Astrocyte (in vitro differentiated cells and primary cell): ENCODE measurements at regions not wholly inside any gene's neighbourhood (a gene's known extent, or its start where the extent isn't known, plus 50 kb on each side); places are given as distances from the start of the nearest gene placed in this dataset.

Experiments
- DNase-seq: peaks from one replicate; pipeline ENCODE4 v3.0.0-alpha.2; 2010; ENCODE audit warnings: low read depth
- FAIRE-seq: peaks from 2 replicates; lab custom pipeline; 2011; peaks lifted over from hg19 to GRCh38; lab: Jason Lieb, UNC
- H2AFZ ChIP-seq: 2 replicates; pipeline ENCODE4 v1.6.0; 2012; ENCODE audit warnings: low read depth, low read length, inconsistent platforms
- H3K27ac ChIP-seq: 2 replicates; pipeline ENCODE4 v1.5.1; 2011; ENCODE audit warnings: low read depth, low read length, inconsistent platforms
- H3K27me3 ChIP-seq: 2 replicates; pipeline ENCODE4 v1.6.0; 2011; ENCODE audit warnings: low read length, inconsistent platforms; ENCODE audit not compliant: insufficient read depth
- H3K36me3 ChIP-seq: 2 replicates; pipeline ENCODE4 v1.5.1; 2011; ENCODE audit warnings: low read length, inconsistent platforms; ENCODE audit not compliant: insufficient read depth
- H3K4me1 ChIP-seq: 2 replicates; pipeline ENCODE4 v1.5.1; 2011; ENCODE audit warnings: low read length, inconsistent platforms; ENCODE audit not compliant: insufficient read depth
- H3K4me2 ChIP-seq: 2 replicates; pipeline ENCODE4 v1.6.0; 2012; ENCODE audit warnings: low read length, inconsistent platforms
- H3K4me3 ChIP-seq: 2 replicates; pipeline ENCODE4 v1.5.1; 2011; ENCODE audit warnings: low read depth, mild to moderate bottlenecking, low read length, inconsistent platforms; ENCODE audit not compliant: insufficient read depth
- H3K79me2 ChIP-seq: 2 replicates; pipeline ENCODE4 v1.6.0; 2012; ENCODE audit warnings: mild to moderate bottlenecking, low read length, inconsistent platforms; ENCODE audit not compliant: insufficient read depth
- H3K9ac ChIP-seq: 2 replicates; pipeline ENCODE4 v1.6.0; 2012; ENCODE audit warnings: mild to moderate bottlenecking, low read length, inconsistent platforms
- H3K9me3 ChIP-seq: 2 replicates; pipeline ENCODE4 v1.5.1; 2012; ENCODE audit warnings: low read depth, mild to moderate bottlenecking, low read length, inconsistent platforms; ENCODE audit not compliant: insufficient read depth
- H4K20me1 ChIP-seq: 2 replicates; pipeline ENCODE4 v1.6.0; 2012; ENCODE audit warnings: low read length, inconsistent platforms; ENCODE audit not compliant: insufficient read depth
- H3K27ac Mint-ChIP-seq: one replicate; pipeline ENCODE4 v1.8.0; 2021; ENCODE audit warnings: mild to moderate bottlenecking, mixed read lengths; ENCODE audit not compliant: unreplicated experiment
- H3K27me3 Mint-ChIP-seq: one replicate; pipeline ENCODE4 v1.8.0; 2021; ENCODE audit warnings: low read depth, mixed read lengths; ENCODE audit not compliant: unreplicated experiment
- H3K36me3 Mint-ChIP-seq: one replicate; pipeline ENCODE4 v1.8.0; 2021; ENCODE audit warnings: low read depth, mixed read lengths; ENCODE audit not compliant: unreplicated experiment
- H3K4me1 Mint-ChIP-seq: one replicate; pipeline ENCODE4 v1.8.0; 2021; ENCODE audit warnings: low read depth, mixed read lengths; ENCODE audit not compliant: unreplicated experiment
- H3K4me3 Mint-ChIP-seq: one replicate; pipeline ENCODE4 v1.8.0; 2021; ENCODE audit warnings: mild to moderate bottlenecking, moderate library complexity, mixed read lengths; ENCODE audit not compliant: unreplicated experiment
- H3K9me3 Mint-ChIP-seq: one replicate; pipeline ENCODE4 v1.8.0; 2021; ENCODE audit warnings: mild to moderate bottlenecking, mixed read lengths; ENCODE audit not compliant: unreplicated experiment
- CTCF ChIP-seq: IDR thresholded peaks from 2 replicates; pipeline ENCODE4 v1.5.1; 2011; ENCODE audit warnings: low read depth, mild to moderate bottlenecking, inconsistent platforms, low read length, moderate library complexity; ENCODE audit not compliant: insufficient read depth
- EZH2 ChIP-seq: IDR thresholded peaks from 2 replicates; pipeline ENCODE4 v1.6.1; 2012; ENCODE audit warnings: mild to moderate bottlenecking, low read length, inconsistent platforms; ENCODE audit not compliant: insufficient read depth

DNA sequence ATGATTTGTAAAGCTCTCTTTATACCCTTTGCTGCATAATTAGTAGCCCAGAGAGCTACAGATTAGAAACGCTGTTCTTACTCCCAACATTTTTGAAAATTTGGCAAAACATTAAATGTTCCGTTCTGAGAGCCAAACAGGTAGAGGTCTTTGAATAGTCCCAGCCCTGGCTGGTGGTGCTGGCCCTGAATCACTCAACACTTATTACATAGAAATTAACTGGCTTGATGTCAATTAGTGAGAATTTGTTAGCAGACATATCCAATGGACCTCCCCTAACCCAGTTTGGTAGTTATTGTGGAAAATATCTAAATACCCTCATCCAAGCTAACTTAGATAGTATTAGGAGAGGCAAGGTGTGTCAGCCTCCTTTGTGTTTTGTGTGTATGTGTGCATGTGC, 440.7 kb downstream of the MTX2 start:
- peaks cover 3% of the 10 kb centered on the region for H3K27me3 ChIP-seq
- Mint-ChIP-seq H3K4me3 (no peak overlapping the region), H3K9me3 (no peaks in the 10 kb centered on the region), H3K27me3 (no peaks in the 10 kb centered on the region), H3K27ac (no peak overlapping the region), H3K36me3 (no peaks in the 10 kb centered on the region), H3K4me1 (no peaks in the 10 kb centered on the region)
- no peak for TF ChIP-seq EZH2
- no peak for TF ChIP-seq CTCF
- peak overlapping the region; percentile 22 for H3K4me2 ChIP-seq
- H3K9ac ChIP-seq, result no peak overlapping the region
- no peak overlapping the region for H2AFZ ChIP-seq
- no peak for FAIRE-seq
- no peak for DNase-seq
- H3K27ac ChIP-seq, result no peak overlapping the region
- no peaks in the 10 kb centered on the region for H4K20me1 ChIP-seq
- H3K36me3 ChIP-seq, result no peaks in the 10 kb centered on the region
- no peaks in the 10 kb centered on the region for H3K4me1 ChIP-seq
- H3K4me3 ChIP-seq, result no peak overlapping the region
- no peaks in the 10 kb centered on the region for H3K9me3 ChIP-seq
- no peaks in the 10 kb centered on the region for H3K79me2 ChIP-seq

GRCh38 chr2:176710657-176711186, 441.5 kb downstream of the MTX2 start:
- H3K9me3 ChIP-seq, result no peaks in the 10 kb centered on the region
- Mint-ChIP-seq H3K27me3 (no peaks in the 10 kb centered on the region), H3K4me3 (no peak overlapping the region), H3K27ac (no peak overlapping the region), H3K36me3 (no peaks in the 10 kb centered on the region), H3K9me3 (no peaks in the 10 kb centered on the region), H3K4me1 (no peaks in the 10 kb centered on the region)
- no peak for TF ChIP-seq CTCF
- no peak for TF ChIP-seq EZH2
- no peaks in the 10 kb centered on the region for H3K4me1 ChIP-seq
- no peaks in the 10 kb centered on the region for H3K36me3 ChIP-seq
- peaks cover 3% of the 10 kb centered on the region for H3K27me3 ChIP-seq
- H3K4me2 ChIP-seq, result no peak overlapping the region
- no peak for FAIRE-seq
- H2AFZ ChIP-seq, result no peak overlapping the region
- H3K79me2 ChIP-seq, result no peaks in the 10 kb centered on the region
- H4K20me1 ChIP-seq, result no peaks in the 10 kb centered on the region
- H3K9ac ChIP-seq, result no peak overlapping the region
- DNase-seq, result peak; percentile 12
- H3K4me3 ChIP-seq, result no peak overlapping the region
- H3K27ac ChIP-seq, result no peak overlapping the region

DNA sequence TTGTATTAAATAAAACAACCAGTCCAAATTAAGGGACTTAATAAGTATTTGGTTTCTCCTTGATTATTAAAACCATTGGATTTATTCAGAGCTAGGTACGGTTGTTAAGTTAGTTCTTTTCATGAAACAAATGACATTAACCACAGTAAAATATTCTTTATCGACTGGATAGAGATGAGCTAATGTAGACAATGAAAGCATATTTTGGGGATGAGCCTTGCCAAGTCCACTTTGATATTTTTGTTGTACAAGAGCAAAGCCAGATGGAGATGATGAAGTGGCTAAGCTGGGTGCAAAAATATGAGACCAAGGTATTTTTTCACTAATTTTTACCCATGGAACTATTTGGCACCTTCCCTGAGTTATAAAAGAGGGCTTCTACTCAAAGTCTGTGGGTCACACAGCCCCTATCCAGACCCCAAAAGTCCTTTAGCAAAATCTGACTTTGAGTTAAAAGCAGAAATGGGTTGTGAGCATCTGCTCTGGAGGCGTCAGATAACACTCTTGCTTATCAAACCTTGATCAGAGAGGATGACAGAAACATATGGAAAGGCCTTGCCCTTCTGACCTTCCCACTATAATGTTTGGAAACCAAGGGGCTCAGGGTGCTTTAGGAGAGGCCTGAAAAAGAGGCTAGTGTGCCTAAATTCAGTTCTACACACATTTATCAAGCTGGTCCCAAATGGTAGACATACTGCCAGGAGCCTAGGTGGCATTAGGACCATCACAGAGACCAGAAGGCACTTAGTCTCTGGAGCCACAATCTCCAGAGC, 456.8 kb downstream of the MTX2 start:
- no peak overlapping the region for H3K9ac ChIP-seq
- FAIRE-seq (no peak), DNase-seq (no peak)
- no peaks in the 10 kb centered on the region for H3K9me3 Mint-ChIP-seq
- no peaks in the 10 kb centered on the region for H3K4me1 ChIP-seq
- no peaks in the 10 kb centered on the region for H3K27me3 Mint-ChIP-seq
- peaks cover 2% of the 10 kb centered on the region for H3K27me3 ChIP-seq
- no peaks in the 10 kb centered on the region for H3K36me3 ChIP-seq
- no peak overlapping the region for H3K27ac Mint-ChIP-seq
- H3K36me3 Mint-ChIP-seq, result no peaks in the 10 kb centered on the region
- no peaks in the 10 kb centered on the region for H4K20me1 ChIP-seq
- H3K27ac ChIP-seq, result no peak overlapping the region
- H3K9me3 ChIP-seq, result no peaks in the 10 kb centered on the region
- no peak overlapping the region for H3K4me3 Mint-ChIP-seq
- H3K4me3 ChIP-seq, result no peak overlapping the region
- no peak for TF ChIP-seq EZH2
- no peak for TF ChIP-seq CTCF
- no peak overlapping the region for H2AFZ ChIP-seq
- H3K79me2 ChIP-seq, result no peaks in the 10 kb centered on the region
- peaks cover 2% of the 10 kb centered on the region for H3K4me1 Mint-ChIP-seq
- no peak overlapping the region for H3K4me2 ChIP-seq
